Thyroid gland (tissue), 4 donors: ENCODE measurements at regions not wholly inside any gene's neighbourhood (a gene's known extent, or its start where the extent isn't known, plus 50 kb on each side); places are given as distances from the start of the nearest gene placed in this dataset.

Experiments
- DNase-seq, 2 donors: peaks; one replicate each; pipeline ENCODE4 v3.0.0-alpha.2; 2019
- H3K27ac ChIP-seq, 3 donors: fragments of 200-600 bp; sonication (generic); 1 replicate in 2 of 3; 2 replicates in 1 of 3; pipeline ENCODE4 v1.5.1; 2016 to 2019; ENCODE audit warnings: mild to moderate bottlenecking in 1 of 3, moderate library complexity in 1 of 3
- H3K27me3 ChIP-seq: fragments of 200-600 bp; sonication (generic); one replicate; pipeline ENCODE4 v1.5.1; 2019
- H3K36me3 ChIP-seq, 2 donors: fragments of 200-600 bp; sonication (generic); one replicate each; pipeline ENCODE4 v1.5.1; 2016 to 2019
- H3K4me1 ChIP-seq, 2 donors: fragments of 200-600 bp; sonication (generic); one replicate each; pipeline ENCODE4 v1.5.1; 2017 to 2019
- H3K4me3 ChIP-seq, 3 donors: fragments of 200-600 bp; sonication (generic); replicated peaks in 1 of 3; 1 replicate in 2 of 3; 2 replicates in 1 of 3; pipeline ENCODE4 v1.5.1; 2016; ENCODE audit warnings: mild to moderate bottlenecking in 1 of 3
- H3K9me3 ChIP-seq: fragments of 200-600 bp; sonication (generic); one replicate; pipeline ENCODE4 v1.5.1; 2017
- CTCF ChIP-seq, 6 experiments: fragments of 200-600 bp in 3 of 6; fragments of 450-650 bp in 3 of 6; sonication (generic) in 3 of 6; IDR thresholded peaks; one replicate each; pipeline ENCODE4 v1.5.1; 2016 to 2019; ENCODE audit warnings: antibody characterized with exemption in 6 of 6, mild to moderate bottlenecking in 2 of 6, inconsistent platforms in 1 of 6, moderate library complexity in 1 of 6
- POLR2A ChIP-seq, 2 donors: fragments of 450-650 bp; IDR thresholded peaks; one replicate each; pipeline ENCODE4 v1.6.1; 2017; ENCODE audit warnings: antibody characterized with exemption in 2 of 2, mild to moderate bottlenecking in 2 of 2, moderate library complexity in 1 of 2
- WGBS, 2 donors: methylation state at CpG; one replicate each; pipeline ENCODE4 v1.1.5; 2017; 5-methylcytosine and 5-hydroxymethylcytosine counted together
- intact Hi-C: fragments of 100-400 bp; cut with DNase I; formaldehyde crosslinking; loops from one replicate; pipeline ENCODE4 v1.15.1; 2023

DNA sequence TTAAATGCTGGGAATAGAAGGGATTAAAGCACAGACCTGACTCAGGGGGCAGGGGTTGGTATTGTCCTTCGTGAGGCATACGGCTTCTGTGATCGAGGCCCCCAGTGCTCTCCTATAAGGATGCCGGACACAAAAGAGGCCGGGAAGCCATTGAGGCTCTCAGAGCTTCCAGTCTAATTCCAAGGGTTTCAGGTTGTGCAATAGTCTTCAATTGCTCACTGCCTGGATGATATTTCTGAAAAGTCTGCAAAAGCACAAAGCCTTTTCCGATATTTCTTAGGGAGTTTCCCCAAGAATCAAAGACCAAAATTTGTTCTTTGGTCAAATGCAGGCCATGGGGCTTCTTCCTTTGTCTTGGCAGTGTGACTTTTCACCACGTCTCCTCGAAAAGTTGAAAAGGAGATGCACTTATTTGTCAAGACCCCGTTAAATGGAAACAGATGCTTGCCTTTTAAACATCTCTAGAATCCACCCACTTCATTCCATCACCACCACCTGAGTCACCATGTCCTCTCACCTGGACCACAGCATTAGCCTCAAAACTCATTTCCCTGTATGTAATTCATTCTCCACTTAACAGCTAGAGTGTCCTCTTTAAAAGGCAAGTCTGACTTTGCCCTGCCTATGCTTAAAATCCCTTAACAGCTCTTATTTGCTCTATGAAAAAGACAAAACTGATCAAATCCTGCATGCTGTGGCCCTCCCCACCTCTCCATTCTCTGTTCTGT is 134.8 kb upstream of the NAMPT start:
- no peaks in the 10 kb centered on the region for H3K36me3 ChIP-seq
- H3K4me3 ChIP-seq = no peak overlapping the region
- peaks cover 13 to 33% of the 10 kb centered on the region in 2 donors for H3K4me1 ChIP-seq
- H3K9me3 ChIP-seq = no peaks in the 10 kb centered on the region
- DNase-seq = no peak
- no peaks in the 10 kb centered on the region for H3K27me3 ChIP-seq
- no peak overlapping the region for H3K27ac ChIP-seq
- 94 to 98% methylated on average over 9 of the region's 9 CpGs for WGBS, 2 donors
- TF ChIP-seq POLR2A (IDR thresholded peaks at IDR 0.05) (no peak), CTCF (IDR thresholded peaks at IDR 0.05) (no peak)
- intact Hi-C loops = loop anchor here (10.0 kb wide), 1 partner anchor 135 kb away; the partner anchor contains the start of gene NAMPT

GRCh38 chr7:106418526-106418925 is 133.7 kb upstream of the NAMPT start:
- WGBS, 2 donors = 92 to 93% methylated on average over 2 of the region's 2 CpGs
- intact Hi-C loops = no loop called here

GRCh38 chr7:106418094-106418493 is 133.3 kb upstream of the NAMPT start:
- DNase-seq = no peak
- Histone ChIP-seq H3K9me3 (no peaks in the 10 kb centered on the region), H3K4me3 (no peak overlapping the region), H3K27ac (no peak overlapping the region), H3K27me3 (no peaks in the 10 kb centered on the region), H3K36me3 (no peaks in the 10 kb centered on the region), H3K4me1 (peaks cover 13 to 22% of the 10 kb centered on the region in 2 donors)
- TF ChIP-seq CTCF (IDR thresholded peaks at IDR 0.05) (no peak), POLR2A (IDR thresholded peaks at IDR 0.05) (no peak)
- intact Hi-C loops = no loop called here
- 75 to 86% methylated on average over 1 of the region's 1 CpG for WGBS, 2 donors

More at GRCh38 chr7:106418526-106418925, 133.7 kb upstream of the NAMPT start:
- Histone ChIP-seq H3K36me3 (no peaks in the 10 kb centered on the region), H3K27me3 (no peaks in the 10 kb centered on the region), H3K9me3 (no peaks in the 10 kb centered on the region), H3K4me1 (peaks cover 13 to 22% of the 10 kb centered on the region in 2 donors), H3K4me3 (no peak overlapping the region), H3K27ac (no peak overlapping the region)
- no peak for DNase-seq
- no peak for TF ChIP-seq POLR2A (IDR thresholded peaks at IDR 0.05)
- no peak for TF ChIP-seq CTCF (IDR thresholded peaks at IDR 0.05)

- intact Hi-C loops = no loop called here
- H3K4me1 ChIP-seq = peaks cover 13 to 21% of the 10 kb centered on the region in 2 donors
- WGBS, 2 donors = 69 to 72% methylated on average over 6 of the region's 6 CpGs
These were observed 132.6 kb upstream of the NAMPT start for GRCh38 chr7:106417273-106417902.

More at GRCh38 chr7:106417273-106417902, 132.6 kb upstream of the NAMPT start:
- Histone ChIP-seq H3K4me3 (no peak overlapping the region), H3K9me3 (no peaks in the 10 kb centered on the region), H3K27ac (no peak overlapping the region), H3K27me3 (no peaks in the 10 kb centered on the region), H3K36me3 (no peaks in the 10 kb centered on the region)
- DNase-seq = no peak
- TF ChIP-seq POLR2A (IDR thresholded peaks at IDR 0.05) (no peak), CTCF (IDR thresholded peaks at IDR 0.05) (no peak)
